HepG2 (cell line): ENCODE measurements at regions not wholly inside any gene's neighbourhood (a gene's known extent, or its start where the extent isn't known, plus 50 kb on each side); places are given as distances from the start of the nearest gene placed in this dataset.

Source experiments
- CTCF ChIP-seq: sonication (generic); formaldehyde crosslinking; IDR thresholded peaks from 2 replicates; pipeline ENCODE4 v1.5.0; 2020; ENCODE audit warnings: mild to moderate bottlenecking, missing genetic modification reagents, moderate library complexity
- EZH2 ChIP-seq: conservative IDR thresholded peaks from 2 replicates; pipeline ENCODE4 v1.6.1; 2012; ENCODE audit warnings: mild to moderate bottlenecking, low read depth, low read length, moderate library complexity
- KDM1A ChIP-seq: IDR thresholded peaks from 2 replicates; pipeline ENCODE4 v1.6.1; 2016; ENCODE audit warnings: missing compliant biosample characterization
- POLR2AphosphoS5 ChIP-seq: IDR thresholded peaks from 2 replicates; pipeline ENCODE4 v1.6.1; 2012; ENCODE audit warnings: low read depth, low read length

- no peak for TF ChIP-seq POLR2AphosphoS5
- TF ChIP-seq CTCF, result no peak
- TF ChIP-seq EZH2, result no peak
- no peak for TF ChIP-seq KDM1A (CRISPR knock-in tag)
Observed at GRCh38 chr3:117625174-117625573, 915.6 kb downstream of the TUSC7 start.
